AG04449 (cell line): ENCODE measurements at regions not wholly inside any gene's neighbourhood (a gene's known extent, or its start where the extent isn't known, plus 50 kb on each side); places are given as distances from the start of the nearest gene placed in this dataset.

Experiments used
- CTCF ChIA-PET: fragments of 350-600 bp; formaldehyde crosslinking; extraction: SDS; loops from one replicate; lab custom pipeline; 2021; ENCODE audit warnings: antibody characterized with exemption; lab: Yijun Ruan, JAX
- POLR2A ChIA-PET: fragments of 400-600, 350-600 bp; formaldehyde crosslinking; extraction: SDS; loops from one replicate; lab custom pipeline; 2020; ENCODE audit warnings: antibody characterized with exemption, inconsistent platforms; lab: Yijun Ruan, JAX
- DNase-seq: peaks from one replicate; pipeline ENCODE4 v3.0.0-alpha.2; 2010; ENCODE audit warnings: low read depth, low spot score
- H3K4me3 ChIP-seq: 2 replicates; pipeline ENCODE4 v1.5.1; 2011; ENCODE audit warnings: low read depth, mild to moderate bottlenecking, control low read depth, low read length
- TF ChIP-seq, protein P1 (sequence below): IDR thresholded peaks from one replicate; pipeline ENCODE4 v1.5.1; 2011; ENCODE audit warnings: mild to moderate bottlenecking, moderate library complexity, low read length, control low read depth, inconsistent platforms; ENCODE audit not compliant: insufficient read depth; ENCODE audit errors: missing control alignments

DNA sequence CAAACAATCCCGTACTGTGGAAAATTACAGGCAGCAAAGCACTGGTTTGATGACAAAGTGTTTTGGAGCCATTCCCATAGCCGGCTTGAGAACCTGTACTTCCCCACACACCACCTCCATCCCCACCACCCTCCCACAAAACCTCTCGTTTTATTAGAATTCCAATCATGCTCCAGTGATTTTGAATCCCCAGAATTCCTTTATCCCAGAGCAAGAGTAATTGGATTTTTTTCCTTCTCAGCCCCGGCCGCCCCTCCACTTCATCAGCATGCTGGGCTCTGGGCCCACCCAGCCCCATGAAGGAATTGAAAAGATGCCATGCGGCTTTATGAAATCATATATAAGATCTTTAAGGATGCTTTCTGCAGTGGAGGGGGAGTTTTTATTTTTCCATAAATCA is 136.6 kb downstream of the OMA1 start:
- TF ChIP-seq, protein P1, sequence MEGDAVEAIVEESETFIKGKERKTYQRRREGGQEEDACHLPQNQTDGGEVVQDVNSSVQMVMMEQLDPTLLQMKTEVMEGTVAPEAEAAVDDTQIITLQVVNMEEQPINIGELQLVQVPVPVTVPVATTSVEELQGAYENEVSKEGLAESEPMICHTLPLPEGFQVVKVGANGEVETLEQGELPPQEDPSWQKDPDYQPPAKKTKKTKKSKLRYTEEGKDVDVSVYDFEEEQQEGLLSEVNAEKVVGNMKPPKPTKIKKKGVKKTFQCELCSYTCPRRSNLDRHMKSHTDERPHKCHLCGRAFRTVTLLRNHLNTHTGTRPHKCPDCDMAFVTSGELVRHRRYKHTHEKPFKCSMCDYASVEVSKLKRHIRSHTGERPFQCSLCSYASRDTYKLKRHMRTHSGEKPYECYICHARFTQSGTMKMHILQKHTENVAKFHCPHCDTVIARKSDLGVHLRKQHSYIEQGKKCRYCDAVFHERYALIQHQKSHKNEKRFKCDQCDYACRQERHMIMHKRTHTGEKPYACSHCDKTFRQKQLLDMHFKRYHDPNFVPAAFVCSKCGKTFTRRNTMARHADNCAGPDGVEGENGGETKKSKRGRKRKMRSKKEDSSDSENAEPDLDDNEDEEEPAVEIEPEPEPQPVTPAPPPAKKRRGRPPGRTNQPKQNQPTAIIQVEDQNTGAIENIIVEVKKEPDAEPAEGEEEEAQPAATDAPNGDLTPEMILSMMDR = no peak
- ChIA-PET POLR2A (no interaction called here), CTCF (no interaction called here)
- H3K4me3 ChIP-seq = no peak overlapping the region
- peak; percentile 33 for DNase-seq

DNA sequence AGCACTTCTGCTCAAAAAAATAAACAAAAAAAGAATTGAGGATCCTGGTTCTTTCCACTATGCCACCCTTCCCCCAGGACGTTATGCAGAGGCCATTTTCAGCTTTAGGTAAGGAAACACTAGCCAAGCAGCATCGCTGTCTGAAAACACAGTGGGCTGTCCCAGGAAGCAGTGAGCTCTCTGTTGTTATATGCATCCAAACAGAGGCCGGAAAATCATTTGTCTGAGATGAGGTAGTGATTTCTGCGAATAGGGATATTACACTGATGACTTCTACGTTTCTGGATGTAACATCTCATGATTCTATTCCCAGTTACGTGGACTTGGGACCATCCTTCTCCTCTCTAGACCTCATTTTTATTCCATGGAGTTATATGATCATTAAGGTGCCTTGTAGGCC is 137.2 kb downstream of the OMA1 start:
- DNase-seq = no peak
- TF ChIP-seq, protein P1 = no peak
- ChIA-PET CTCF (no interaction called here), POLR2A (no interaction called here)
- H3K4me3 ChIP-seq = no peak overlapping the region

DNA sequence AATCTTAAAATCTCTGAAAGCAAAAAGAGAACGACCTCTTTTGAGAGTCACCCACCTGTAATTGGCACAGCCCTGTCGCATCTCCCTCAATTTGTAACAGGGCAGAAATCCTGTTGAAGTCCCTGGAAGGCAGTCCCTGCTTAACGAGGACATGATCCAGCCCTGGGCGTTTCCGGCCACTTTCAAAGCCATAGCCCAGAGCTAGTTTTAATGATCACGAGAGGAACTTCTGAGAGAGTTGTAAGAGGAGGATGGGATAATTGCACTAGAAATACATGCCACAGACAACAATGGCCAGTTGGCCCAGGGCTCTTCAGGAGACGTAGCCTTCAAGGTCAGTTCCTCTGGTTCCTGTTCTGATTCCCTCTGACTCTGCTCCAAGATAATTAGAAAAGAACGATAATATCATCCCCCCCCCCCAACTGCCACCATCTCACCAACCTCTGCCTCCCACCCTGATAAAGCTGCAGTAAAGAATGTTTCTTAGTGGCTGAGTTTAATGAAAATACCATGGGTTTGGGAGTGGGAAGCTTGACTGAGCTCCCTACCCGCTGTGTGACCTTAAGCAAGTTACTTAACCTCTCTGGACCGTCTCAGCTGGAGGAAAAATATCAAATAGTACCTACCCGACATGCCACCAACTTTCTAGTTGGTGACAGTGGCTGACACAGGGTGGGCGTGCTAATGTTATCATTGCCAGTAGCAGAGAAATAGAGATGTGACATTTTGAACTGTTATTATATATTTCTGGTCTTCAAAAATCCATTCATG is 140.0 kb downstream of the OMA1 start:
- TF ChIP-seq, protein P1 = no peak
- no peak for DNase-seq
- POLR2A ChIA-PET = no interaction called here
- CTCF ChIA-PET = no interaction called here
- H3K4me3 ChIP-seq = no peak overlapping the region

DNA sequence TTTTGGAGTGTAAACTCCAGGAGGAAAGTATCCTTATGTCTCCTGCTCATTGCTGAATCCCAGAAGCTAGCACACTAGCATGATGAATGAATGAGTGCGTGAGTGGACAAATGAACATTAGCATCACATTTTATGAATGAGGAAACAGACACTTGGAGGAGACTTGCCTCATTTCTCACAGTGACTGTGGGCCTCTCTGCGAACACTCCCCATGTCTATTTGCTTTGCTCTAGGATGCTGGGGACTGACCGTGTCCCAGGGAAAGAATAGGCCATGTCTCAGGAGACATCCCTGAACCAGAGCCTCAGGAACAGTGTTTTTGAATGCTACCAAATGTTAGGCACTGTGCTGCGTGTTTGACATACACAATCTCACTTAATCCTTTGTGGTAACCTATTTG is 140.9 kb downstream of the OMA1 start:
- ChIA-PET CTCF (no interaction called here), POLR2A (no interaction called here)
- no peak overlapping the region for H3K4me3 ChIP-seq
- TF ChIP-seq, protein P1 = no peak
- DNase-seq = no peak

DNA sequence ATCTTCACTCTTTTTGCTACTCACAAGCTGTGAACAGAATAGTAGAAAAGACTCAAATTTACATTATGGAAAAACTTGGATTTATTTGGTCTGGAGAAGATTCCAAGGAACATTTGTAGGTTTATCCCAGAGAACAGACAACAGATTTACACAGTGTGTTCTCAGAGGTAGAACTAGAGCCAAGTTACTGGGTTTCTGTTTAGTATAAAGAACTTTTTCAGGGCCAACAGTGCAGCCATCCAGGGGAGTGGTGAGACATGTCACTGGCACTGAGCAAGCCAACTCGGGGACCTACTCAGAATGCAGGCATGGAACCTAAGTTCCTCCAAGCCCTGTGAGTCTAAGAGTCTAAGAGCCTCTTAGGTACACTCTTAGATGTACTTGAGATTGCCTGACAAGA is 142.6 kb downstream of the OMA1 start:
- POLR2A ChIA-PET = no interaction called here
- CTCF ChIA-PET = no interaction called here

DNA sequence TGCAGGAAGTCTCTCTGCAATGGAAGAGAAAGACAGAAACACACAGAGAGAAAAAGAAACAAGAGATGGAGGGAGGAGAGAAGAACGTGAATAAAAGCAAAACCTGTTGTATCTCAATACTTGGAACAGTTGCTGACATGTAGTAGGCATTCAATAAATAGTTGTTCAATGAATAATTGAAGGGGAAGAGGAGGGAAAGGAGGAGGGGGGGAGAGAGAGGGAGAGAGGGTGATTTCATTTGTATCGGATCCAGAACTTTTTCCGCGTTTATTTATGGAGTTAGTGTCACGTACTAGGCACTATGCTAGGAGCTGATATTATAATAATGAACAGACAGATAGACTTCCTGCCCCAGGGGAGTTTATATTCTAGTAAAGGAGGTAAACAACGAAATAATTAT is 144.1 kb downstream of the OMA1 start:
- TF ChIP-seq, protein P1 = no peak
- no peak overlapping the region for H3K4me3 ChIP-seq
- POLR2A ChIA-PET = no interaction called here
- CTCF ChIA-PET = interaction anchor here (0.6 kb wide), 1 partner anchor 9 kb away, joined by 3 read pairs; no protein-coding TSS in a partner anchor
- no peak for DNase-seq

More for the DNA sequence above, 142.6 kb downstream of the OMA1 start:
- H3K4me3 ChIP-seq = no peak overlapping the region
- TF ChIP-seq, protein P1 = no peak
- no peak for DNase-seq
